Adrenal gland (tissue), 5 donors: ENCODE measurements at regions not wholly inside any gene's neighbourhood (a gene's known extent, or its start where the extent isn't known, plus 50 kb on each side); places are given as distances from the start of the nearest gene placed in this dataset.

Experiments
- POLR2A ChIP-seq, 2 donors: fragments of 450-650 bp; IDR thresholded peaks; one replicate each; pipeline ENCODE4 v1.6.1; 2017; ENCODE audit warnings: antibody characterized with exemption in 2 of 2, mild to moderate bottlenecking in 2 of 2, moderate library complexity in 1 of 2
- TF ChIP-seq, protein P1 (sequence below), 6 experiments: fragments of 450-650 bp in 4 of 6; fragments of 200-600 bp in 2 of 6; sonication (generic) in 1 of 6; IDR thresholded peaks; 1 replicate in 5 of 6; 2 replicates in 1 of 6; pipeline versions ENCODE4 v1.5.1 to v1.8.0; 2016 to 2021; ENCODE audit warnings: antibody characterized with exemption in 6 of 6, mild to moderate bottlenecking in 2 of 6, moderate library complexity in 1 of 6
- donor health status: DM: no; HTN: no; CAD: no.

DNA sequence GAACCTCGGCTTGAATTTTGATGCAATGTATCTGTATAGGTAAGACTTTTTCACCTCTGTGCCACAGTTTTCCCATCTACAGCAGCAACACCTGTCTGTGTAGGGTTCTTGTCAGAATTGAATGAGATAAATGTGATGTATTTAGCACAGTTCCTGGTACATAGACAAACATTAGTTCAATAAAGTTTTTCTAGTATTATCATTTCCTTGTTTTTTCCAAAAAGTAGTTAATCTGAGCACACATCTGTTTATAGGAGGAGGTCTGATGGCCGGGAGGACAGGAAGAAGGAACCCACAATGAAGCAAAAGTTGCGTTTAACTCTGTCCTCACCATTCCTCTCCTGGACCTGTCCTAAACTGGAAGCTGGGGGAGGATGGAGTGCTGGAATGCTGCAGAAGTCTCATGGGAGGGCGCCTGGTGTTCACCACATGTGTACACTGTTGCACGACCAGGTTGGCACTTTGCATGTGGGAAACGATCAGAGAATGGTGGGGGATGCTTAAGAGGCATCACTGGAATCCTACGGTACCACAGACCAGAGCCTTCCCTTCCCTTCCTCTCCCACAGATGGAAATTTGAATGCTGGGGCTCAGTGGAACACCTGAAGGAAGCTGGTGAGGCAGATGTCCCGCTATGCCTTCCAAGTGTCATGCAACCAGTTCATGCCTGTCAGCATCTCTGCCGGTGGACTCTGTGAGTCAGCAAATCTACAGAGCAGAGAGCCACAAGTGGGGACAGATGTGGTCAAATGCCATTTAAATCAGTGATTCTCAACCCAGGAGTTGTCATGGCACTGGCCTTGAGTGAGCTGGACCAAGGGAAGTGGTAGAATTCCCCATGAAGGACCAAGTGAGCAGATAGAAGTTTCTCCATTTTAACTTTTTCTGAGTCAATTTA, 315.6 kb downstream of the DLEU7 start:
- TF ChIP-seq, protein P1, sequence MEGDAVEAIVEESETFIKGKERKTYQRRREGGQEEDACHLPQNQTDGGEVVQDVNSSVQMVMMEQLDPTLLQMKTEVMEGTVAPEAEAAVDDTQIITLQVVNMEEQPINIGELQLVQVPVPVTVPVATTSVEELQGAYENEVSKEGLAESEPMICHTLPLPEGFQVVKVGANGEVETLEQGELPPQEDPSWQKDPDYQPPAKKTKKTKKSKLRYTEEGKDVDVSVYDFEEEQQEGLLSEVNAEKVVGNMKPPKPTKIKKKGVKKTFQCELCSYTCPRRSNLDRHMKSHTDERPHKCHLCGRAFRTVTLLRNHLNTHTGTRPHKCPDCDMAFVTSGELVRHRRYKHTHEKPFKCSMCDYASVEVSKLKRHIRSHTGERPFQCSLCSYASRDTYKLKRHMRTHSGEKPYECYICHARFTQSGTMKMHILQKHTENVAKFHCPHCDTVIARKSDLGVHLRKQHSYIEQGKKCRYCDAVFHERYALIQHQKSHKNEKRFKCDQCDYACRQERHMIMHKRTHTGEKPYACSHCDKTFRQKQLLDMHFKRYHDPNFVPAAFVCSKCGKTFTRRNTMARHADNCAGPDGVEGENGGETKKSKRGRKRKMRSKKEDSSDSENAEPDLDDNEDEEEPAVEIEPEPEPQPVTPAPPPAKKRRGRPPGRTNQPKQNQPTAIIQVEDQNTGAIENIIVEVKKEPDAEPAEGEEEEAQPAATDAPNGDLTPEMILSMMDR (IDR thresholded peaks at IDR 0.05): no peak
- no peak for TF ChIP-seq POLR2A (IDR thresholded peaks at IDR 0.05)
